HFF-Myc (cell line): ENCODE measurements at regions not wholly inside any gene's neighbourhood (a gene's known extent, or its start where the extent isn't known, plus 50 kb on each side); places are given as distances from the start of the nearest gene placed in this dataset.

Experiments used
- DNase-seq: peaks from one replicate; pipeline ENCODE4 v3.0.0-alpha.2; 2011; ENCODE audit warnings: low read depth; ENCODE audit errors: extremely low read depth
- H3K4me3 ChIP-seq: replicated peaks from 2 replicates; pipeline ENCODE4 v1.5.1; 2011; ENCODE audit warnings: low read depth, mild to moderate bottlenecking, control low read depth, low read length
- TF ChIP-seq, protein P1 (sequence below): IDR thresholded peaks from 2 replicates; pipeline ENCODE4 v1.5.1; 2012; ENCODE audit warnings: mild to moderate bottlenecking, low read depth, low read length, control low read depth; ENCODE audit errors: missing control alignments

DNA sequence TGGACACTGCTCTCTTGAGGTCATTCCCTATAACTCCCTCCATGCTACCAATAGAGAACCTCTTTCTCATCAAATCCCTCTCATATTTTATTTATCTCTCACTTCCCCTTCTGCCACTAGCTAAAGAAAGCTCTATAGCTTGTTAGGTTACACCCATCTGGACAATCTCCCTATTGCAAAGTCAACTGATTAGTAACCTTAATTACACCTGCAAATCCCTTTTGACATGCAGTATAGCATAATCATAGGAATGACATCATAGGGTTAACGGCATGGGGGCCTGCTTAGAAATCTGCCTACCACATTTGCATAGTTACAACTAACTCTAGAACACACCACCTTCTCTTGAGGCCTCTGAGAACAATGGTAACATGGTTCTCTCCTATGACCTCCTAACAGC is 181.2 kb downstream of the EMP1 start:
- no peak for DNase-seq
- no peak overlapping the region for H3K4me3 ChIP-seq
- TF ChIP-seq, protein P1, sequence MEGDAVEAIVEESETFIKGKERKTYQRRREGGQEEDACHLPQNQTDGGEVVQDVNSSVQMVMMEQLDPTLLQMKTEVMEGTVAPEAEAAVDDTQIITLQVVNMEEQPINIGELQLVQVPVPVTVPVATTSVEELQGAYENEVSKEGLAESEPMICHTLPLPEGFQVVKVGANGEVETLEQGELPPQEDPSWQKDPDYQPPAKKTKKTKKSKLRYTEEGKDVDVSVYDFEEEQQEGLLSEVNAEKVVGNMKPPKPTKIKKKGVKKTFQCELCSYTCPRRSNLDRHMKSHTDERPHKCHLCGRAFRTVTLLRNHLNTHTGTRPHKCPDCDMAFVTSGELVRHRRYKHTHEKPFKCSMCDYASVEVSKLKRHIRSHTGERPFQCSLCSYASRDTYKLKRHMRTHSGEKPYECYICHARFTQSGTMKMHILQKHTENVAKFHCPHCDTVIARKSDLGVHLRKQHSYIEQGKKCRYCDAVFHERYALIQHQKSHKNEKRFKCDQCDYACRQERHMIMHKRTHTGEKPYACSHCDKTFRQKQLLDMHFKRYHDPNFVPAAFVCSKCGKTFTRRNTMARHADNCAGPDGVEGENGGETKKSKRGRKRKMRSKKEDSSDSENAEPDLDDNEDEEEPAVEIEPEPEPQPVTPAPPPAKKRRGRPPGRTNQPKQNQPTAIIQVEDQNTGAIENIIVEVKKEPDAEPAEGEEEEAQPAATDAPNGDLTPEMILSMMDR = no peak

DNA sequence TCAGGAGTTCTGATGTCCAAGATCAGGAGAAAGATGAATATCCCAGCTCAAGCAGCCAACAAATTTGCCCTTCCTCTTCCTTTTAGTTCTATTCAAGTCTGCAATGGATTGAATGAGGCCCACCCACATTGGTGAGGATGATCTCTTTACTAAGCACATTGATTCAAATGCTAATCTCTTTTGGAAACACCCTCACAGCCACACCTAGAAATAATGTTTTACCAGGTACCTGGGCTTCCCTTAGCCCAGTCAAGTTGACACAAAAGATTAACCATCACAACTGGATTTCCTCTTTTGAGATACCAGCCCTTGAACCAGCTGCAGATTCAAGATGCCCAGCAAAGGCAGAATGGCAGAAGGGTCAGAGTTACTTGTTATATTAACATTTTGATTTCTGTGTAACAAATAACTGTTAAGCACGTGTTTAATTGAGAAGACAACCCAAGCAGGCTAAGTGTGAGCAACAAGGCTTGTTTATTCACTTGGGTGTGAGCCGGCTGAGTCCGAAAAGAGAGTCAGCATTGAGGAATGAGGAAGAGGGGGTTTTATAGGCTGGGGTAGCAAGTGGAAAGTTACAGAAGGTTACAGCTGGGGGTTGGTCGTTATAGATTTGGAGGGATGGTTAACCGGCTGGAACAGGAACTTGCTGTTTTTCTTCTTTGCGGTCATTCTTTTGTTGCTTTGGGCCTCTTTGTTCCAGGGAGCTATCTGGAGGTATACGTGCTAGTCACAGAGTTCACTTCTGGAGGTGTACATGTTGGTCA is 180.3 kb downstream of the EMP1 start:
- H3K4me3 ChIP-seq = no peak overlapping the region
- TF ChIP-seq, protein P1 = no peak
- no peak for DNase-seq

- TF ChIP-seq, protein P1 = no peak
- no peak overlapping the region for H3K4me3 ChIP-seq
- no peak for DNase-seq
These were observed 179.2 kb downstream of the EMP1 start for GRCh38 chr12:13375583-13376345.

- no peak overlapping the region for H3K4me3 ChIP-seq
- no peak for DNase-seq
- TF ChIP-seq, protein P1 = no peak
These were observed 178.3 kb downstream of the EMP1 start for GRCh38 chr12:13374793-13375192.

DNA sequence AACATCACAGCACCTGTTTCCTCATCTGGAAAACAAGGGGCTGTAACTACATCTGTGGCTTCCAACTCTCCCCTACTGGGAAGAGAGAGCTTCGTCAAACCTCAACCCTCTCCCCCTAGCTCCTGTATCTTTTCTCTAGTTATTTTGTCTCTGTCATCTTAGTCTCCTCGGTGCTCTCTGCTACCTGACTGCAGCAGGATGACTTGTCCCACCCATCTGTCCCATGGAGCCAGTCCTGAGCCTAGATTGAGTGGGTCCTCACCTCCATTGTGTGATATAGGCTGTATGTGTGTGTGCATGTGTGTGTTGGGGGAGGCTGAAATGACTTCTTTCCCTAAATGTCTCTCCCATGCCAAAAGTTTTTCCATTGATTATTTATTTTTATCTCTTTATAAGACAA is 177.3 kb downstream of the EMP1 start:
- no peak for DNase-seq
- TF ChIP-seq, protein P1 = no peak
- H3K4me3 ChIP-seq = no peak overlapping the region

DNA sequence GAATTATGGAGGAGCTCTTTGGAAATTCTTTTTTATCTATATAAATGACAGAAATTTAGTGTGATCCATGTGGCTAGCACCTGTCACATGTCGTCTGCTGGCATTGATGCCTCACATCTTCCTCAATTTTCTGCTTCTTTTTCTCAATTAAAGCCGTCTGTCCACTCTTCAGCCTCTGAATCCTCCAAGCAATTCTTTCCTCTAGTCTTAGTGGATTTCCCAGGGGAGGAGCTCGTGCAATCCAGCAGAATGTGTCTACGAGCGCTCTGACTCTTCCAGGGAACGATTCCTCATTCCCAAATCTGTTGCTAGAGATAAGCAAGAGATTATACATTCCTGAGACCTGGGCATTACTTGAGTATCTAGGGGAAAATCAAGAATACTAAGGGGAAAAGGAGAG is 176.6 kb downstream of the EMP1 start:
- H3K4me3 ChIP-seq = no peak overlapping the region
- TF ChIP-seq, protein P1 = no peak
- DNase-seq = no peak
